H1 (cell line): ENCODE measurements at regions not wholly inside any gene's neighbourhood (a gene's known extent, or its start where the extent isn't known, plus 50 kb on each side); places are given as distances from the start of the nearest gene placed in this dataset.

Source experiments
- CTCF ChIA-PET: fragments of 300-600 bp; sonication (Branson Sonifier 250); formaldehyde crosslinking; loops from one replicate; lab custom pipeline; 2021; ENCODE audit not compliant: partially characterized antibody; lab: Charles Lee
- POLR2A ChIA-PET: fragments of 300-600 bp; sonication (Branson Sonifier 250); formaldehyde crosslinking; loops from one replicate; lab custom pipeline; 2021; ENCODE audit warnings: inconsistent platforms; ENCODE audit not compliant: partially characterized antibody; lab: Charles Lee
- DNase-seq, 2 experiments: peaks; one replicate each; pipeline versions ENCODE4 v3.0.0 to v3.0.0-alpha.2; 2010 to 2022; ENCODE audit warnings: low spot score in 2 of 2, low read depth in 1 of 2, mixed read lengths in 1 of 2
- FAIRE-seq: peaks from 2 replicates; lab custom pipeline; 2011; peaks lifted over from hg19 to GRCh38; lab: Jason Lieb, UNC
- H2AFZ ChIP-seq: 2 replicates; pipeline ENCODE4 v1.8.1; 2012; ENCODE audit warnings: low read length, inconsistent platforms
- H2AK5ac ChIP-seq: 2 replicates; pipeline ENCODE4 v1.6.1; 2013; ENCODE audit warnings: low read depth, low read length
- H2BK120ac ChIP-seq: replicated peaks from 2 replicates; pipeline ENCODE3; 2013; ENCODE audit warnings: low read depth, low read length, inconsistent platforms
- H2BK12ac ChIP-seq: 2 replicates; pipeline ENCODE4 v1.6.1; 2013; ENCODE audit warnings: low read depth, low read length
- H2BK15ac ChIP-seq: 2 replicates; pipeline ENCODE4 v1.6.1; 2013; ENCODE audit warnings: low read length
- H2BK20ac ChIP-seq: 2 replicates; pipeline ENCODE4 v1.6.1; 2013; ENCODE audit warnings: low read length
- H2BK5ac ChIP-seq: 2 replicates; pipeline ENCODE4 v1.6.1; 2013; ENCODE audit warnings: low read depth, low read length
- H3K14ac ChIP-seq: 2 replicates; pipeline ENCODE4 v1.6.1; 2013; ENCODE audit warnings: inconsistent platforms; ENCODE audit not compliant: insufficient read length
- H3K18ac ChIP-seq: 2 replicates; pipeline ENCODE4 v1.6.1; 2013; ENCODE audit warnings: low read length; ENCODE audit errors: extremely low read depth
- H3K23ac ChIP-seq: 2 replicates; pipeline ENCODE4 v1.6.1; 2013; ENCODE audit warnings: inconsistent platforms; ENCODE audit not compliant: insufficient read length
- H3K23me2 ChIP-seq: 2 replicates; pipeline ENCODE4 v1.6.1; 2013; ENCODE audit warnings: low read depth, low read length
- H3K27ac ChIP-seq: 2 replicates; pipeline ENCODE4 v1.6.1; 2011; ENCODE audit warnings: low read depth, low read length, inconsistent platforms
- H3K27me3 ChIP-seq, 4 experiments: replicated peaks in 1 of 4; 1 replicate in 1 of 4; 2 replicates in 3 of 4; pipeline versions ENCODE4 v1.6.1 to v1.8.1; 2011 to 2013; ENCODE audit warnings: low read length in 3 of 4, mild to moderate bottlenecking in 3 of 4, inconsistent platforms in 2 of 4, mixed read lengths in 2 of 4, moderate library complexity in 1 of 4; ENCODE audit not compliant: control insufficient read depth in 3 of 4, insufficient read depth in 3 of 4; ENCODE audit errors: extremely low read depth in 1 of 4
- H3K36me3 ChIP-seq, 4 experiments: 2 replicates each; pipeline versions ENCODE4 v1.6.1 to v1.8.1; 2011 to 2013; ENCODE audit warnings: mild to moderate bottlenecking in 4 of 4, low read length in 3 of 4, moderate library complexity in 2 of 4, control low read depth in 1 of 4, inconsistent platforms in 1 of 4; ENCODE audit not compliant: insufficient read depth in 4 of 4, control insufficient read depth in 2 of 4
- H3K4ac ChIP-seq: replicated peaks from 2 replicates; pipeline ENCODE3; 2013; ENCODE audit warnings: low read length, low read depth, mixed read lengths, inconsistent platforms; ENCODE audit not compliant: insufficient read length
- H3K4me1 ChIP-seq, 4 experiments: replicated peaks in 1 of 4; 1 replicate in 1 of 4; 2 replicates in 3 of 4; pipeline versions ENCODE4 v1.6.1 to v1.8.1; 2011 to 2013; ENCODE audit warnings: low read length in 3 of 4, inconsistent platforms in 2 of 4, mixed read lengths in 1 of 4; ENCODE audit not compliant: insufficient read depth in 4 of 4, control insufficient read depth in 3 of 4
- H3K4me2 ChIP-seq, 2 experiments: 2 replicates each; pipeline versions ENCODE4 v1.6.1 to v1.8.1; 2011 to 2013; ENCODE audit warnings: low read depth in 2 of 2, low read length in 2 of 2, control low read depth in 1 of 2, inconsistent platforms in 1 of 2, mild to moderate bottlenecking in 1 of 2; ENCODE audit not compliant: insufficient read depth in 1 of 2
- H3K4me3 ChIP-seq, 4 experiments: fragments of 200-600, 300-600 bp in 1 of 4; sonication (generic), shearing (Covaris generic), sonication (Bioruptor Twin) in 1 of 4; 2 replicates each; pipeline versions ENCODE4 v1.5.1 to v1.8.1; 2011 to 2016; ENCODE audit warnings: low read length in 4 of 4, low read depth in 3 of 4, control low read depth in 2 of 4, inconsistent platforms in 2 of 4, mild to moderate bottlenecking in 2 of 4, mixed read lengths in 1 of 4, moderate library complexity in 1 of 4; ENCODE audit not compliant: insufficient read depth in 2 of 4; ENCODE audit errors: extremely low read depth in 1 of 4
- H3K56ac ChIP-seq: replicated peaks from 2 replicates; pipeline ENCODE3; 2013; ENCODE audit warnings: low read depth, mild to moderate bottlenecking, mixed read lengths, low read length, inconsistent platforms; ENCODE audit not compliant: insufficient read length
- H3K79me1 ChIP-seq: 2 replicates; pipeline ENCODE4 v1.6.1; 2013; ENCODE audit warnings: low read depth, low read length, control low read depth
- H3K79me2 ChIP-seq, 2 experiments: 2 replicates each; pipeline versions ENCODE4 v1.6.1 to v1.8.1; 2012 to 2013; ENCODE audit warnings: low read length in 2 of 2, mild to moderate bottlenecking in 2 of 2, inconsistent platforms in 1 of 2; ENCODE audit not compliant: insufficient read depth in 2 of 2, control insufficient read depth in 1 of 2
- H3K9ac ChIP-seq, 4 experiments: replicated peaks in 1 of 4; 1 replicate in 1 of 4; 2 replicates in 3 of 4; pipeline versions ENCODE4 v1.6.1 to v1.8.1; 2011 to 2013; ENCODE audit warnings: low read depth in 3 of 4, low read length in 3 of 4, control low read depth in 2 of 4, mild to moderate bottlenecking in 2 of 4, moderate library complexity in 2 of 4, inconsistent platforms in 1 of 4; ENCODE audit errors: extremely low read depth in 1 of 4
- H3K9me3 ChIP-seq, 2 experiments: 2 replicates each; pipeline versions ENCODE4 v1.6.1 to v1.8.1; 2012 to 2013; ENCODE audit warnings: mild to moderate bottlenecking in 2 of 2, moderate library complexity in 2 of 2, control low read depth in 1 of 2, inconsistent platforms in 1 of 2, low read depth in 1 of 2, low read length in 1 of 2, mixed read lengths in 1 of 2; ENCODE audit not compliant: insufficient read depth in 2 of 2
- H4K20me1 ChIP-seq, 2 experiments: replicated peaks in 1 of 2; 2 replicates each; pipeline versions ENCODE3 to v1.8.1; 2011 to 2013; ENCODE audit warnings: inconsistent platforms in 2 of 2, low read length in 2 of 2, mild to moderate bottlenecking in 1 of 2; ENCODE audit not compliant: insufficient read depth in 2 of 2, control insufficient read depth in 1 of 2
- H4K5ac ChIP-seq: 2 replicates; pipeline ENCODE4 v1.6.1; 2013; ENCODE audit warnings: low read length, low read depth, mixed read lengths, inconsistent platforms; ENCODE audit not compliant: insufficient read length
- H4K8ac ChIP-seq: 2 replicates; pipeline ENCODE4 v1.8.0; 2013; ENCODE audit warnings: mild to moderate bottlenecking, moderate library complexity, low read length, inconsistent platforms; ENCODE audit not compliant: insufficient read depth; ENCODE audit errors: extremely low read depth
- H4K91ac ChIP-seq: replicated peaks from 2 replicates; pipeline ENCODE3; 2013; ENCODE audit warnings: low read length, mixed read lengths, inconsistent platforms; ENCODE audit not compliant: insufficient read length
- BRCA1 ChIP-seq: IDR thresholded peaks from 2 replicates; pipeline ENCODE4 v1.6.1; 2012; ENCODE audit warnings: low read depth, low read length, improper control_type of control experiment
- EGR1 ChIP-seq: IDR thresholded peaks from 2 replicates; pipeline ENCODE4 v1.6.1; 2011; ENCODE audit warnings: low read depth, low read length, borderline replicate concordance
- EP300 ChIP-seq, 2 experiments: IDR thresholded peaks; 1 replicate in 1 of 2; 2 replicates in 1 of 2; pipeline ENCODE4 v1.6.1; 2011 to 2012; ENCODE audit warnings: low read depth in 2 of 2, low read length in 2 of 2, mild to moderate bottlenecking in 2 of 2, borderline replicate concordance in 1 of 2, inconsistent platforms in 1 of 2, moderate library complexity in 1 of 2
- HDAC6 ChIP-seq: IDR thresholded peaks from one replicate; pipeline ENCODE4 v1.7.1; 2012; ENCODE audit warnings: low read depth, mild to moderate bottlenecking, inconsistent platforms, low read length, moderate library complexity
- JUND ChIP-seq: IDR thresholded peaks from 2 replicates; pipeline ENCODE4 v1.6.1; 2011; ENCODE audit warnings: mild to moderate bottlenecking, improper control_type of control experiment, low read length
- POU5F1 ChIP-seq: IDR thresholded peaks from 2 replicates; pipeline ENCODE4 v1.6.1; 2011; ENCODE audit warnings: low read depth, mild to moderate bottlenecking, low read length, moderate library complexity
- RNF2 ChIP-seq: fragments of 200-900, 300-1000 bp; sonication (generic); IDR thresholded peaks from 2 replicates; pipeline ENCODE4 v1.7.1; 2016; ENCODE audit warnings: borderline replicate concordance, low read depth, mild to moderate bottlenecking, antibody characterized with exemption, low read length; ENCODE audit not compliant: poor library complexity, severe bottlenecking; ENCODE audit errors: missing control alignments
- SAP30 ChIP-seq: fragments of 300-600 bp; sonication (generic); IDR thresholded peaks from 2 replicates; pipeline ENCODE4 v1.7.1; 2012; ENCODE audit warnings: low read length, moderate library complexity, mild to moderate bottlenecking, inconsistent platforms; ENCODE audit not compliant: insufficient read depth, insufficient replicate concordance
- TAF7 ChIP-seq: optimal IDR thresholded peaks from 2 replicates; pipeline ENCODE3; 2011; ENCODE audit warnings: low read depth, mild to moderate bottlenecking, inconsistent platforms, low read length, moderate library complexity, borderline replicate concordance
- TBP ChIP-seq: IDR thresholded peaks from 2 replicates; pipeline ENCODE4 v1.6.1; 2011; ENCODE audit warnings: low read depth, low read length, improper control_type of control experiment
- TCF12 ChIP-seq: IDR thresholded peaks from 2 replicates; pipeline ENCODE4 v1.6.1; 2011; ENCODE audit warnings: low read depth, mild to moderate bottlenecking, low read length
- USF2 ChIP-seq: IDR thresholded peaks from 2 replicates; pipeline ENCODE4 v1.6.1; 2011; ENCODE audit warnings: low read length, improper control_type of control experiment
- YY1 ChIP-seq: IDR thresholded peaks from 2 replicates; pipeline ENCODE4 v1.6.1; 2011; ENCODE audit warnings: low read depth, mild to moderate bottlenecking, low read length
- WGBS, 2 experiments: shearing (Covaris generic) in 1 of 2; methylation state at CpG; one replicate each; pipeline versions ENCODE4 v1.1.6 to v1.1.7; 2013 to 2015; ENCODE audit warnings: low lambda C conversion rate in 2 of 2, mixed read lengths in 2 of 2, inconsistent platforms in 1 of 2, low coverage in 1 of 2, missing lambda C conversion rate in 1 of 2; ENCODE audit not compliant: insufficient replicate concordance in 2 of 2, insufficient coverage in 1 of 2, insufficient read length in 1 of 2; ENCODE audit errors: extremely low coverage in 1 of 2, missing lambda C conversion rate in 1 of 2; 5-methylcytosine and 5-hydroxymethylcytosine counted together

GRCh38 chr13:108020027-108020426 lies 195.3 kb downstream of the LIG4 start:
- H2AFZ ChIP-seq, result no peak overlapping the region
- H3K18ac ChIP-seq, result no peak overlapping the region
- CTCF ChIA-PET, result no interaction called here
- H3K23me2 ChIP-seq, result no peaks in the 10 kb centered on the region
- no peak overlapping the region for H2BK12ac ChIP-seq
- FAIRE-seq, result no peak
- POLR2A ChIA-PET, result no interaction called here
- H3K4ac ChIP-seq, result no peak overlapping the region
- no peaks in the 10 kb centered on the region for H3K79me2 ChIP-seq
- no peaks in the 10 kb centered on the region for H4K20me1 ChIP-seq
- H3K23ac ChIP-seq, result no peak overlapping the region
- H3K4me3 ChIP-seq, result no peak overlapping the region
- no peak overlapping the region for H4K5ac ChIP-seq
- no peak overlapping the region for H3K14ac ChIP-seq
- 89% methylated on average over 4 of the region's 4 CpGs; no CpG with 5 or more reads in 1 of the 2 experiments for WGBS, 2 experiments
- H3K36me3 ChIP-seq, result no peaks in the 10 kb centered on the region
- TF ChIP-seq POU5F1 (no peak), EGR1 (no peak), YY1 (no peak), BRCA1 (no peak), TAF7 (no peak), JUND (no peak), TCF12 (no peak), HDAC6 (no peak), SAP30 (no peak), RNF2 (no peak), EP300 (IDR thresholded peaks at IDR 0.05; ENCODE audit: borderline replicate concordance in 1 of 2, low read depth in 2 of 2, low read length in 2 of 2) (no peak), TBP (no peak), USF2 (no peak)
- TF ChIP-seq, all 59 proteins: peak for 0
- Histone ChIP-seq H3K4me2 (no peak overlapping the region), H3K9me3 (peaks cover 3 to 4% of the 10 kb centered on the region in 2 experiments; a peak in 3 of 4 replicates), H3K79me1 (no peaks in the 10 kb centered on the region), H2BK15ac (no peak overlapping the region), H3K56ac (no peak overlapping the region), H3K4me1 (no peaks in the 10 kb centered on the region), H3K9ac (no peak overlapping the region), H3K27me3 (no peaks in the 10 kb centered on the region), H4K8ac (0 out of 2 replicates have a peak overlapping the region, but pooled peaks have one; percentile 51), H2BK20ac (no peak overlapping the region), H2AK5ac (no peak overlapping the region), H3K27ac (no peak overlapping the region), H4K91ac (no peak overlapping the region), H2BK5ac (no peak overlapping the region), H2BK120ac (no peak overlapping the region)
- DNase-seq, result no peak
